ENCODE measurements at regions not wholly inside any gene's neighbourhood (a gene's known extent, or its start where the extent isn't known, plus 50 kb on each side); places are given as distances from the start of the nearest gene placed in this dataset.
"Not testable (repeated sequence)": the region's sequence is repeated elsewhere in the genome, so short reads cannot be mapped to it uniquely, and the experiment has no call there.

- DNase-seq (ENCODE audit: extremely low read depth in 1 of 2, low read depth in 1 of 2) = no peak
Observed at GRCh38 chr16:62261760-62262159, 225.5 kb upstream of the CDH8 start.

DNA sequence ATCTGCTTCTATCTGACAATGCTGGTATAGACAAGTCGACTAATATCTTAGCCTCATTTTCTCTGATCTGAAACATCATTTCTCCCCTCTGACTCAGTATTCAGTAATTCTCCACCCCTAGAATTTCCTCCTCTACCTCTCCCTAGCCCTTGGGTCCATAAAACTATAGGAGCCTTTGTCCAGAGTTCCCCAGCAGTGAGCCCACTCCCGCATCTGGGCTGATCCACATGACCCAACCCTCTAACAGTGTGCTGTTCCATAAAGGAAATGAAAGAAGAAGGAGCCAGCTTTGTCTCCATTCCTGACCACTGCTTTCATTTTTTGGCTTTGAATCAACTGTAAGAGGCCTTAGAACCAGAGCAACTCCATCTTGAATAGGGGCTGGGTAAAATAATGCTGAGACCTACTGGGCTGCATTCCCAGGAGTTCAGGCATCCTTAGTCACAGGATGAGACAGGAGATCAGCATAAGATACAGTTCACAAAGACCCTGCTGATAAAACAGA is 222.7 kb upstream of the CDH8 start:
- DNase-seq (ENCODE audit: extremely low read depth in 1 of 2, low read depth in 1 of 2) = not testable (repeated sequence)

DNA sequence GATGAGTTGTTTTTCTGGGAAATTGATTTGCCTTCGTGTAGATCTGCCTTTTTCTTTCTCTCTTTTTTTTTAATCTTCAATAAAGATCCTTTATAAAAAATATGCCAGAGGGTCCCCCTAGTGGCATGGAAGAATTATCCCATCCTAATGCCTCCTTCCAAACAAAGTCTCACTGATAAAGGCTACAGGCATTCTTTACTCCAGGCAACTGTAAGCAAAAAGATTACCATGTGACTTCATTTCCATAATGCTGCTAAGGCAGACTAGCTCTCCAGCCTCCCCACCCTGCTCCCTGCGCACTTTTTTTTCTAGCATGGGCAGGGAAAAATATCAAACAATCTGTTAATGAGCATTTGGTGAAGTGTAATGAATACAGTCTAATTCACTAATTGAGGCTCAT is 220.2 kb upstream of the CDH8 start:
- no peak for DNase-seq (ENCODE audit: extremely low read depth in 1 of 2, low read depth in 1 of 2)

GRCh38 chr16:62254847-62255246 is 218.6 kb upstream of the CDH8 start:
- DNase-seq (ENCODE audit: extremely low read depth in 1 of 2, low read depth in 1 of 2) = no peak

GRCh38 chr16:62254372-62254771 is 218.1 kb upstream of the CDH8 start:
- no peak for DNase-seq (ENCODE audit: extremely low read depth in 1 of 2, low read depth in 1 of 2)

GRCh38 chr16:62253966-62254365 is 217.7 kb upstream of the CDH8 start:
- DNase-seq (ENCODE audit: extremely low read depth in 1 of 2, low read depth in 1 of 2) = no peak

- no peak for DNase-seq (ENCODE audit: extremely low read depth in 1 of 2, low read depth in 1 of 2)
Observed at GRCh38 chr16:62249069-62249468, 212.8 kb upstream of the CDH8 start.

GRCh38 chr16:62240722-62241121 is 204.5 kb upstream of the CDH8 start:
- no peak for DNase-seq (ENCODE audit: extremely low read depth in 1 of 2, low read depth in 1 of 2)

DNA sequence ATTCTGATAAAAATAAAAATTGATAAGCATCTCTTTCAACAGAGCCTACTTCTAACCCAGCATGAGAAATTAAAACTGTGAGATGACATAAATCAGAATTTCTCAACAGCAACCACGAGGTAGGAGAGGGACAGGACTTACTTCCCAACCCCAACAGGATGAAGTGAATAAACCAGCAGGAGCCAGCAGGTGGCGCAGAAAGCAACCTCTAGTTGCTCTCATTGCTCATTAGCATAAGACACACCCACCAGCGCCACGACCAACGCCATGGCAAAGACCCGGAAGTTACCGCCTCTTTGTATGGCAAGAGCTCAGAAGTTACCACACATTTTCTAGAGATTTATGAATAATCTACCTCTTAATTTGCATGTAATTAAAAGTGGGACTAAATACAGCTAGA is 189.4 kb upstream of the CDH8 start:
- peak in 1 of 2 donors; percentile 5 for DNase-seq (ENCODE audit: extremely low read depth in 1 of 2, low read depth in 1 of 2)

- DNase-seq (ENCODE audit: extremely low read depth in 1 of 2, low read depth in 1 of 2) = no peak
Observed at GRCh38 chr16:62224646-62225209, 188.5 kb upstream of the CDH8 start.

DNA sequence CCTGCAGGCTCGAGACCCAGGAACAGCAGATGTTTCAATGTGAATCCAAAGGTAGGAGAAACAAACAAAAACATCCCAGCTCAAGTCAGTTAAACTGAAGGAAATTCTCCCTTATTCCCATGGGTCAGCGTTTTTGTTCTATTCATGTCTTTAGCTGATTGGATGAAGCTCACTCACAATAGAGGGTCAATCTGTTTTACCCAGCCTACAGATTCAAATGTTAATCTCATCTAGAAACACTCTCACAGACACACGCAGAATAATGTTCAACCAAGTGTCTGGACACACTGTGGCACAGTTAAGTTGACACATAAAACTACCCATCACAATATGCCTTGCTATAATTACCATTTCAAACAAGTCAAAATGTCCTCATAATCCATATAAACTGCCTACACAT is 180.6 kb upstream of the CDH8 start:
- DNase-seq (ENCODE audit: extremely low read depth in 1 of 2, low read depth in 1 of 2) = no peak

- DNase-seq (ENCODE audit: extremely low read depth in 1 of 2, low read depth in 1 of 2) = no peak
Observed at GRCh38 chr16:62213763-62214162, 177.5 kb upstream of the CDH8 start.

GRCh38 chr16:62208934-62209333 is 172.7 kb upstream of the CDH8 start:
- no peak for DNase-seq (ENCODE audit: extremely low read depth in 1 of 2, low read depth in 1 of 2)

GRCh38 chr16:62205459-62205858 is 169.2 kb upstream of the CDH8 start:
- no peak for DNase-seq (ENCODE audit: extremely low read depth in 1 of 2, low read depth in 1 of 2)

GRCh38 chr16:62201911-62202310 is 165.7 kb upstream of the CDH8 start:
- DNase-seq (ENCODE audit: extremely low read depth in 1 of 2, low read depth in 1 of 2) = no peak

DNA sequence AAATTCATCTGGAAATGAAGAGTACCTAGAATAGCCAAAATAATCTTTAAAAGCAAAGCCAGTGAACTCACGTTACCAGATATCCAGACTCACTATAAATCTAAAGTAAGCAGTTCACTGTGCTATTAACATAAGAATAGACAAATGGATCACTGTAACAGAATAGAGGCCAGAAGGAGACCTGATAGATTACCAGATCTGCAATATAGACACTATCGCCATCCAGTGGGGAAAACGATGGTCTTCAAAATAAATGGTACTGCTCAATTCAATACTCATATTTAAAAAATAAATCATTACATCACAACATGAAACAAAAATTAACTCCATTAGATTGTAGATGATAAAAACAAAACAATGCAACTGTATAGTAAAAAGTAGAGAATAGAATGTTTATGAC is 158.6 kb upstream of the CDH8 start:
- no peak for DNase-seq (ENCODE audit: extremely low read depth in 1 of 2, low read depth in 1 of 2)

- DNase-seq (ENCODE audit: extremely low read depth in 1 of 2, low read depth in 1 of 2) = no peak
Observed at GRCh38 chr16:62190426-62190825, 154.2 kb upstream of the CDH8 start.

GRCh38 chr16:62177351-62178203 is 141.3 kb upstream of the CDH8 start:
- no peak for DNase-seq (ENCODE audit: extremely low read depth in 1 of 2, low read depth in 1 of 2)

DNA sequence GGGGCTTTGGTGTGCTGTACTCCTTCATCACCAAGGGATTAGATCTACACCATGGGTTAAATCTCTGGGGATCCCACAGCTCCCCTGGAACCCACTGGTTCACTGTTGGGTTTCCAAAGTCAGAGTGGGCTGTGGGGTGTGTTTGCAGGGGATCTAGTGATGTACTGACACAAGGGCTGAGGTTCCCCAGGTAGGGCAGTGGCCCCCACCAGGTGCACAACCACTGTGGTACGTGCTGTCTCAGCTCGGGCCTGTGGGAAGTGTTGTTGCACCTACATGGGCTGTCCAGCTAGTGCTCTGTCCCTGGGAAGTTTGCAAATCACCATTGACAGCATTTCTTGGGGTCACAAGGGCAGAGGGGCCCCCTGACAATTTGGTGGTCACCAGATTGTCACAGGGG is 134.4 kb upstream of the CDH8 start:
- no peak for DNase-seq (ENCODE audit: extremely low read depth in 1 of 2, low read depth in 1 of 2)

GRCh38 chr16:62167551-62167950 is 131.3 kb upstream of the CDH8 start:
- no peak for DNase-seq (ENCODE audit: extremely low read depth in 1 of 2, low read depth in 1 of 2)

- no peak for DNase-seq (ENCODE audit: extremely low read depth in 1 of 2, low read depth in 1 of 2)
Observed at GRCh38 chr16:62157544-62157943, 121.3 kb upstream of the CDH8 start.

DNA sequence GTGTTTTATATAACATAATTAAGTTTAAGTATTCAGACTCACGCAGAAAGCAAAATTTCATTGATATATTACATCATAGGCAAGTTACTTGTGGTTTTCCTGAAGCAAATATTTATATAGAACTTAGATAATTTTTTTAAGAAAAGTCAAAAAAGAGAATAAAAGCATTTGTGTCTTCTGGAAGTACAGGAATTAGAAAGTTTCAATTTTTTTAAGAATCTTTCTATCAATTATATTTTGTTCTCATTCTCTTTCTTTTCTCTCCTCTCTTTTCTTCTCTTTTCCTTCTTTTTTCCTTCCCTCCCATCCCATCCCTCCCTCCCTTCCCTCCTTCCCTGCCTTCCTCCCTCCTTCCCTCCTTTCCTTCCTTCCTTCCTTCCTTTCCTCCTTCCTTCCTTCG is 120.7 kb upstream of the CDH8 start:
- no peak for DNase-seq (ENCODE audit: extremely low read depth in 1 of 2, low read depth in 1 of 2)

Measured in stimulated activated CD8-positive, alpha-beta memory T cell treated with anti-CD3 and anti-CD28 coated beads, Interleukin-7, amount 100 ng/mL, for 48 hours (primary cell).